ENCODE measurements at regions not wholly inside any gene's neighbourhood (a gene's known extent, or its start where the extent isn't known, plus 50 kb on each side); places are given as distances from the start of the nearest gene placed in this dataset.

DNA sequence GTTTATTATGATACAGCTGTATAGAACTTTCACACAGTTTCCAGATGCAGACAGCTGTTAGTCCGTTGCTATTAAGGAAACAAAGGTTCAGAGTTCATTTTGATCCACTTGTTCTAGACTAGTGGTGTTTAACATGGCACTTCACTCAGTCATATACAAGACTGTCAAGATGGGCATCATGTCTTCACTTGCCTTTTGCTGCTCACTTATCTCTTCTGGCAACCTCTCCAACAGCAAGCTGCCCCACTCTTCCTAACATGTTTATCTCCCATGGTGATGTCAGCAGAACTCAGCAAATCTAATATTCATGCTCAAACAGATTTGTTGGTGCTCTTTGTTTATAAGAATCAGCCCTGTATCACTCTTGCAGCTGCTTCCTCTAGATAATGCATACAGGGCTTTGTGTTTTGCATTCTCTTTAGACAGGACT, 236.2 kb upstream of the HAND2 start:
- Histone ChIP-seq H3K9me3 (ENCODE audit: control insufficient read depth, insufficient read depth, low read length) (no peaks in the 10 kb centered on the region), H3K27ac (ENCODE audit: low read length) (no peak overlapping the region), H3K4me1 (ENCODE audit: control insufficient read depth, insufficient read depth, low read length) (no peaks in the 10 kb centered on the region), H3K4me3 (ENCODE audit: low read length) (no peak overlapping the region), H3K36me3 (ENCODE audit: control insufficient read depth, insufficient read depth, low read length) (no peaks in the 10 kb centered on the region), H3K27me3 (ENCODE audit: control insufficient read depth, insufficient read depth, low read length) (no peaks in the 10 kb centered on the region)
- Mint-ChIP-seq H3K36me3 (no peaks in the 10 kb centered on the region), H3K4me3 (no peak overlapping the region), H3K9me3 (peaks cover 11 to 15% of the 10 kb centered on the region in 2 donors), H3K4me1 (no peaks in the 10 kb centered on the region), H3K27ac (no peak overlapping the region), H3K27me3 (ENCODE audit: low read depth in 2 of 2) (no peaks in the 10 kb centered on the region)
- intact Hi-C loops (cut with micrococcal nuclease) = no loop called here
- TF ChIP-seq, protein P1, sequence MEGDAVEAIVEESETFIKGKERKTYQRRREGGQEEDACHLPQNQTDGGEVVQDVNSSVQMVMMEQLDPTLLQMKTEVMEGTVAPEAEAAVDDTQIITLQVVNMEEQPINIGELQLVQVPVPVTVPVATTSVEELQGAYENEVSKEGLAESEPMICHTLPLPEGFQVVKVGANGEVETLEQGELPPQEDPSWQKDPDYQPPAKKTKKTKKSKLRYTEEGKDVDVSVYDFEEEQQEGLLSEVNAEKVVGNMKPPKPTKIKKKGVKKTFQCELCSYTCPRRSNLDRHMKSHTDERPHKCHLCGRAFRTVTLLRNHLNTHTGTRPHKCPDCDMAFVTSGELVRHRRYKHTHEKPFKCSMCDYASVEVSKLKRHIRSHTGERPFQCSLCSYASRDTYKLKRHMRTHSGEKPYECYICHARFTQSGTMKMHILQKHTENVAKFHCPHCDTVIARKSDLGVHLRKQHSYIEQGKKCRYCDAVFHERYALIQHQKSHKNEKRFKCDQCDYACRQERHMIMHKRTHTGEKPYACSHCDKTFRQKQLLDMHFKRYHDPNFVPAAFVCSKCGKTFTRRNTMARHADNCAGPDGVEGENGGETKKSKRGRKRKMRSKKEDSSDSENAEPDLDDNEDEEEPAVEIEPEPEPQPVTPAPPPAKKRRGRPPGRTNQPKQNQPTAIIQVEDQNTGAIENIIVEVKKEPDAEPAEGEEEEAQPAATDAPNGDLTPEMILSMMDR (IDR thresholded peaks at IDR 0.05) = no peak
- ATAC-seq = no peak
- DNase-seq = no peak
- WGBS (ENCODE audit: insufficient coverage) = 20% methylated on average over 1 of the region's 1 CpG

DNA sequence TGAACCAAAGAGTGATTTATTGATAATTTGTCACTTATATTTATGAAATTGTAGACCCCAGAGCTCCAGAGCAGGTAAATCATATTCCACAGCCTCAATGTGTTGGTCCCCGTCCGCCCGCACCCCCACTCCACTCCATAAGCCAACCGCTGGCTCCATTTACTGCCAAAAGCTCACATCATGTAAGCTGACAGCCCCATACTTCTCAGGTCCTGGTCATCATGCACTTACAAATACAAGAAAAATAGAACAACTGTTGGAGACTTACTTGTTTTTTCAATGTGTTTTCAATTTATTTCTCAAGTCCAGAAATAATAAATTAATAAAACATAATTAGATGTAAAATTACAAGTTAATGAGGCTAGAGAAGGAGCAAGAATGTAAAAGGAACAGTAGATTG, 235.7 kb upstream of the HAND2 start:
- no peak overlapping the region for H3K4me3 ChIP-seq (ENCODE audit: low read length)
- intact Hi-C loops (cut with micrococcal nuclease) = no loop called here
- TF ChIP-seq, protein P1 (IDR thresholded peaks at IDR 0.05) = no peak
- no peaks in the 10 kb centered on the region for H3K9me3 ChIP-seq (ENCODE audit: control insufficient read depth, insufficient read depth, low read length)
- Mint-ChIP-seq H3K4me1 (no peaks in the 10 kb centered on the region), H3K36me3 (no peaks in the 10 kb centered on the region), H3K4me3 (no peak overlapping the region), H3K27ac (no peak overlapping the region), H3K9me3 (peaks cover 7 to 15% of the 10 kb centered on the region in 2 donors), H3K27me3 (ENCODE audit: low read depth in 2 of 2) (no peaks in the 10 kb centered on the region)
- no peak for ATAC-seq
- H3K27ac ChIP-seq (ENCODE audit: low read length) = no peak overlapping the region
- WGBS (ENCODE audit: insufficient coverage) = 88% methylated on average over 4 of the region's 4 CpGs
- no peaks in the 10 kb centered on the region for H3K36me3 ChIP-seq (ENCODE audit: control insufficient read depth, insufficient read depth, low read length)
- no peaks in the 10 kb centered on the region for H3K4me1 ChIP-seq (ENCODE audit: control insufficient read depth, insufficient read depth, low read length)
- no peaks in the 10 kb centered on the region for H3K27me3 ChIP-seq (ENCODE audit: control insufficient read depth, insufficient read depth, low read length)
- DNase-seq = no peak

DNA sequence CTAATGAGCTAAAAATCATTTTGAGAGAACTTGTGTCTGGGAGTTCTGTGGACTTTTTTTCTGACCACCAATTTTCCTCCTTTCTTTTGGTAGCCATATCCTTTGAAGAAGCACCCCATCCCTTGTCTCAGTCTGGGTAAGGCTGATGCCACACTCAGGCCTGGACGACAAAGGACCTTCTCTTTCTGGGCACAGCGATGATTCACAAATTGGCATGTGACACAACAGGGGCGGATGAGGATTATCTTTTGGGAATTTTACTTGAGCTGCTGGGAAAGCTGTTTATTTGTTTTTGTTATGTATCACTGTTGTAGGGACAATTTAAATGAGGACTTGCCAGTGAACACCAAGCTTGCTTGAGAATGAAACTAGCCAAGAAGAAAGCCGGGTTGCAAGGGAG, 233.4 kb upstream of the HAND2 start:
- Histone ChIP-seq H3K27ac (ENCODE audit: low read length) (no peak overlapping the region), H3K4me3 (ENCODE audit: low read length) (no peak overlapping the region), H3K27me3 (ENCODE audit: control insufficient read depth, insufficient read depth, low read length) (no peaks in the 10 kb centered on the region), H3K36me3 (ENCODE audit: control insufficient read depth, insufficient read depth, low read length) (no peaks in the 10 kb centered on the region), H3K9me3 (ENCODE audit: control insufficient read depth, insufficient read depth, low read length) (no peaks in the 10 kb centered on the region), H3K4me1 (ENCODE audit: control insufficient read depth, insufficient read depth, low read length) (no peaks in the 10 kb centered on the region)
- Mint-ChIP-seq H3K4me3 (no peak overlapping the region), H3K27me3 (ENCODE audit: low read depth in 2 of 2) (no peaks in the 10 kb centered on the region), H3K36me3 (no peaks in the 10 kb centered on the region), H3K9me3 (peaks cover 4 to 6% of the 10 kb centered on the region in 2 donors), H3K4me1 (no peaks in the 10 kb centered on the region), H3K27ac (no peak overlapping the region)
- intact Hi-C loops (cut with micrococcal nuclease) = no loop called here
- ATAC-seq = no peak
- 85% methylated on average over 4 of the region's 4 CpGs for WGBS (ENCODE audit: insufficient coverage)
- no peak for DNase-seq
- TF ChIP-seq, protein P1 (IDR thresholded peaks at IDR 0.05) = no peak

DNA sequence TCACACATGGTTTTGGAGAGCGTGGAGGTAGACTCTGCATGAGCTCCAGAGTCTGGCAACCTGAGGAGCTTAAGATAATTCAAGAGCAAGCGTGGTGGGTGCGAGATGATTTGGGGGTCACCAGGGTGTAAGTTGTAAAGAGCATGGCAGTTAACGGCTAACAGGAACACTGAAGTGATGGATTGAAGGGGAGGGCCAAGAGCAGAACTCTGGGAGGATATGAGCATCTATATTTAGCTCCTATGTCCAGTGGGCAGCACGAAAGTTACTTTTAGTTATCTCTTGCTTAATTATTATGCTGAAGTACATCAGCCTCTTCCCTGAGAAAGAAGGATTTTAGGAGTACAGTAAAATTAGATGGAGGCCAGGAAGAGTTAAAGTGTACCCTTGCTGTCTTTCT, 231.9 kb upstream of the HAND2 start:
- WGBS (ENCODE audit: insufficient coverage) = 79% methylated on average over 4 of the region's 5 CpGs
- no peak overlapping the region for H3K27ac ChIP-seq (ENCODE audit: low read length)
- H3K27me3 Mint-ChIP-seq (ENCODE audit: low read depth in 2 of 2) = no peaks in the 10 kb centered on the region
- H3K4me3 Mint-ChIP-seq = no peak overlapping the region
- H3K27ac Mint-ChIP-seq = no peak overlapping the region
- intact Hi-C loops (cut with micrococcal nuclease) = no loop called here
- H3K4me3 ChIP-seq (ENCODE audit: low read length) = no peak overlapping the region
- DNase-seq = no peak
- no peaks in the 10 kb centered on the region for H3K36me3 ChIP-seq (ENCODE audit: control insufficient read depth, insufficient read depth, low read length)
- no peaks in the 10 kb centered on the region for H3K4me1 Mint-ChIP-seq
- H3K4me1 ChIP-seq (ENCODE audit: control insufficient read depth, insufficient read depth, low read length) = no peaks in the 10 kb centered on the region
- no peaks in the 10 kb centered on the region for H3K9me3 ChIP-seq (ENCODE audit: control insufficient read depth, insufficient read depth, low read length)
- H3K36me3 Mint-ChIP-seq = no peaks in the 10 kb centered on the region
- TF ChIP-seq, protein P1 (IDR thresholded peaks at IDR 0.05) = no peak
- H3K27me3 ChIP-seq (ENCODE audit: control insufficient read depth, insufficient read depth, low read length) = no peaks in the 10 kb centered on the region
- ATAC-seq = no peak
- peaks cover 4 to 6% of the 10 kb centered on the region in 2 donors for H3K9me3 Mint-ChIP-seq
